CD14-positive monocyte (primary cell): ENCODE measurements at regions not wholly inside any gene's neighbourhood (a gene's known extent, or its start where the extent isn't known, plus 50 kb on each side); places are given as distances from the start of the nearest gene placed in this dataset.

Experiments
- DNase-seq, 3 donors: peaks; one replicate each; pipeline ENCODE4 v3.0.0-alpha.2; 2011 to 2022
- H2AFZ ChIP-seq: 2 replicates; pipeline ENCODE4 v1.6.0; 2012; ENCODE audit warnings: mild to moderate bottlenecking, low read depth, low read length, inconsistent platforms; ENCODE audit not compliant: insufficient read depth, poor library complexity, severe bottlenecking
- H3K27ac ChIP-seq, 2 donors: 1 replicate in 1 of 2; 2 replicates in 1 of 2; pipeline ENCODE4 v1.5.1; 2012 to 2013; ENCODE audit warnings: low read length in 2 of 2, control low read depth in 1 of 2, inconsistent platforms in 1 of 2, low read depth in 1 of 2, mild to moderate bottlenecking in 1 of 2
- H3K27me3 ChIP-seq, 2 donors: one replicate each; pipeline versions ENCODE4 v1.6.0 to v1.6.1; 2011 to 2013; ENCODE audit warnings: low read length in 2 of 2; ENCODE audit not compliant: control insufficient read depth in 2 of 2, insufficient read depth in 2 of 2
- H3K36me3 ChIP-seq, 2 donors: replicated peaks in 1 of 2; 1 replicate in 1 of 2; 2 replicates in 1 of 2; pipeline versions ENCODE4 v1.5.1 to v1.6.1; 2012 to 2013; ENCODE audit warnings: low read length in 2 of 2, control low read depth in 1 of 2, inconsistent platforms in 1 of 2, mild to moderate bottlenecking in 1 of 2; ENCODE audit not compliant: insufficient read depth in 2 of 2, control insufficient read depth in 1 of 2
- H3K4me1 ChIP-seq, 2 donors: 1 replicate in 1 of 2; 2 replicates in 1 of 2; pipeline versions ENCODE4 v1.5.1 to v1.6.1; 2012 to 2013; ENCODE audit warnings: low read length in 2 of 2, control low read depth in 1 of 2, inconsistent platforms in 1 of 2, mild to moderate bottlenecking in 1 of 2, moderate library complexity in 1 of 2; ENCODE audit not compliant: insufficient read depth in 2 of 2, control insufficient read depth in 1 of 2
- H3K4me2 ChIP-seq: replicated peaks from 2 replicates; pipeline ENCODE3; 2012; ENCODE audit warnings: low read length, moderate library complexity, mild to moderate bottlenecking; ENCODE audit not compliant: poor library complexity, severe bottlenecking; ENCODE audit errors: extremely low read depth
- H3K4me3 ChIP-seq, 3 experiments: fragments of 200-600 bp in 1 of 3; sonication (generic) in 1 of 3; replicated peaks in 1 of 3; 1 replicate in 2 of 3; 2 replicates in 1 of 3; pipeline ENCODE4 v1.5.1; 2011 to 2013; ENCODE audit warnings: low read length in 3 of 3, mild to moderate bottlenecking in 3 of 3, control low read depth in 2 of 3, low read depth in 2 of 3, inconsistent platforms in 1 of 3, moderate library complexity in 1 of 3
- H3K79me2 ChIP-seq: 2 replicates; pipeline ENCODE4 v1.6.0; 2012; ENCODE audit warnings: mild to moderate bottlenecking, control low read depth, inconsistent platforms, low read length, moderate library complexity; ENCODE audit not compliant: insufficient read depth
- H3K9ac ChIP-seq: 2 replicates; pipeline ENCODE4 v1.6.0; 2017; ENCODE audit warnings: low read length, mild to moderate bottlenecking; ENCODE audit not compliant: insufficient read depth, poor library complexity, severe bottlenecking
- H3K9me3 ChIP-seq, 2 donors: replicated peaks in 1 of 2; 1 replicate in 1 of 2; 2 replicates in 1 of 2; pipeline versions ENCODE4 v1.5.1 to v1.6.1; 2012 to 2013; ENCODE audit warnings: low read length in 2 of 2, control low read depth in 1 of 2; ENCODE audit not compliant: control insufficient read depth in 1 of 2, insufficient read depth in 1 of 2
- H4K20me1 ChIP-seq: 2 replicates; pipeline ENCODE4 v1.6.0; 2012; ENCODE audit warnings: mild to moderate bottlenecking, low read length, control low read depth, moderate library complexity; ENCODE audit not compliant: insufficient read depth
- H3K27ac Mint-ChIP-seq, 7 donors: one replicate each; pipeline ENCODE4 v1.8.0; 2020; ENCODE audit warnings: mild to moderate bottlenecking in 7 of 7, mixed read lengths in 7 of 7, moderate library complexity in 6 of 7, inconsistent platforms in 2 of 7
- H3K27me3 Mint-ChIP-seq, 3 donors: one replicate each; pipeline ENCODE4 v1.8.0; 2021 to 2022; ENCODE audit warnings: low read depth in 3 of 3, mild to moderate bottlenecking in 3 of 3, mixed read lengths in 3 of 3, moderate library complexity in 3 of 3, inconsistent platforms in 1 of 3
- H3K36me3 Mint-ChIP-seq, 2 donors: one replicate each; pipeline ENCODE4 v1.8.0; 2020; ENCODE audit warnings: mixed read lengths in 2 of 2, inconsistent platforms in 1 of 2, mild to moderate bottlenecking in 1 of 2
- H3K4me1 Mint-ChIP-seq: one replicate; pipeline ENCODE4 v1.8.0; 2020; ENCODE audit warnings: mild to moderate bottlenecking, mixed read lengths
- H3K4me3 Mint-ChIP-seq, 2 donors: one replicate each; pipeline ENCODE4 v1.8.0; 2020; ENCODE audit warnings: mild to moderate bottlenecking in 2 of 2, mixed read lengths in 2 of 2, moderate library complexity in 1 of 2
- H3K9me3 Mint-ChIP-seq, 7 donors: one replicate each; pipeline ENCODE4 v1.8.0; 2020 to 2022; ENCODE audit warnings: mixed read lengths in 7 of 7, mild to moderate bottlenecking in 6 of 7, moderate library complexity in 6 of 7, inconsistent platforms in 2 of 7
- WGBS: methylation state at CpG from one replicate; pipeline ENCODE4 v1.1.5; 2013; ENCODE audit warnings: missing lambda C conversion rate; ENCODE audit not compliant: insufficient coverage; 5-methylcytosine and 5-hydroxymethylcytosine counted together
- intact Hi-C, 2 donors: fragments of 100-400 bp; cut with micrococcal nuclease; formaldehyde crosslinking; loops; one replicate each; pipeline versions ENCODE4 v1.15.0 to v1.15.1; 2023
- TF ChIP-seq, protein P1 (sequence below): fragments of 200-600 bp; IDR thresholded peaks from one replicate; pipeline ENCODE4 v1.8.0; 2022; ENCODE audit warnings: antibody characterized with exemption, mild to moderate bottlenecking

DNA sequence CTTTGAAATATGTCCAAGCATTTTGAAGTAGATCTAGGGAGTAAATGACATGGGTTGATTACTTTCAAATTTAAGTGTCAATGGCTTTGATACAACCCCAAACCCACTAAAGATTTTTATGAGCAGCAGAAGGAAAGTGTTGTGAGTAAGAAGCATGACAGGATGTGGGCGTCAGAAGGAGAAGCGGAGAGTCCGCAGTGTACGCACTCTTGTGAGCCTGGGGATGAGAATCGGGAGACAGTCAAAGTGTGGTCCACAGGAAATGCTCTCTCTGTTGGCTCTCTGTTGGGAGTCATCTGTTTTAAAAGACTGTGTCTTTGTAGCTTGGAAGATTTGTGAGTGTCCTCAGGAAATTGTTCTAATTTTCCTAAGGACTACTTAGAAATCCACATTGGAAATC lies 629.8 kb upstream of the ADARB2 start:
- H3K27ac ChIP-seq, result no peak overlapping the region
- Mint-ChIP-seq H3K27ac (no peak overlapping the region), H3K27me3 (no peaks in the 10 kb centered on the region), H3K4me3 (no peak overlapping the region), H3K9me3 (peaks cover 5 to 15% (median 13%) of the 10 kb centered on the region in 7 donors), H3K4me1 (no peaks in the 10 kb centered on the region), H3K36me3 (no peaks in the 10 kb centered on the region)
- intact Hi-C loops, result no loop called here
- no peak overlapping the region for H3K9ac ChIP-seq
- no peak overlapping the region for H3K4me2 ChIP-seq
- H3K79me2 ChIP-seq, result no peaks in the 10 kb centered on the region
- no peak for DNase-seq
- no peaks in the 10 kb centered on the region for H3K36me3 ChIP-seq
- peaks cover 15% of the 10 kb centered on the region in 2 donors for H3K9me3 ChIP-seq
- H3K4me1 ChIP-seq, result no peaks in the 10 kb centered on the region
- H3K27me3 ChIP-seq, result no peaks in the 10 kb centered on the region
- WGBS, result 88% methylated on average over 5 of the region's 5 CpGs
- H2AFZ ChIP-seq, result no peak overlapping the region
- H3K4me3 ChIP-seq, result no peak overlapping the region
- TF ChIP-seq, protein P1, sequence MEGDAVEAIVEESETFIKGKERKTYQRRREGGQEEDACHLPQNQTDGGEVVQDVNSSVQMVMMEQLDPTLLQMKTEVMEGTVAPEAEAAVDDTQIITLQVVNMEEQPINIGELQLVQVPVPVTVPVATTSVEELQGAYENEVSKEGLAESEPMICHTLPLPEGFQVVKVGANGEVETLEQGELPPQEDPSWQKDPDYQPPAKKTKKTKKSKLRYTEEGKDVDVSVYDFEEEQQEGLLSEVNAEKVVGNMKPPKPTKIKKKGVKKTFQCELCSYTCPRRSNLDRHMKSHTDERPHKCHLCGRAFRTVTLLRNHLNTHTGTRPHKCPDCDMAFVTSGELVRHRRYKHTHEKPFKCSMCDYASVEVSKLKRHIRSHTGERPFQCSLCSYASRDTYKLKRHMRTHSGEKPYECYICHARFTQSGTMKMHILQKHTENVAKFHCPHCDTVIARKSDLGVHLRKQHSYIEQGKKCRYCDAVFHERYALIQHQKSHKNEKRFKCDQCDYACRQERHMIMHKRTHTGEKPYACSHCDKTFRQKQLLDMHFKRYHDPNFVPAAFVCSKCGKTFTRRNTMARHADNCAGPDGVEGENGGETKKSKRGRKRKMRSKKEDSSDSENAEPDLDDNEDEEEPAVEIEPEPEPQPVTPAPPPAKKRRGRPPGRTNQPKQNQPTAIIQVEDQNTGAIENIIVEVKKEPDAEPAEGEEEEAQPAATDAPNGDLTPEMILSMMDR, result no peak
- no peaks in the 10 kb centered on the region for H4K20me1 ChIP-seq

DNA sequence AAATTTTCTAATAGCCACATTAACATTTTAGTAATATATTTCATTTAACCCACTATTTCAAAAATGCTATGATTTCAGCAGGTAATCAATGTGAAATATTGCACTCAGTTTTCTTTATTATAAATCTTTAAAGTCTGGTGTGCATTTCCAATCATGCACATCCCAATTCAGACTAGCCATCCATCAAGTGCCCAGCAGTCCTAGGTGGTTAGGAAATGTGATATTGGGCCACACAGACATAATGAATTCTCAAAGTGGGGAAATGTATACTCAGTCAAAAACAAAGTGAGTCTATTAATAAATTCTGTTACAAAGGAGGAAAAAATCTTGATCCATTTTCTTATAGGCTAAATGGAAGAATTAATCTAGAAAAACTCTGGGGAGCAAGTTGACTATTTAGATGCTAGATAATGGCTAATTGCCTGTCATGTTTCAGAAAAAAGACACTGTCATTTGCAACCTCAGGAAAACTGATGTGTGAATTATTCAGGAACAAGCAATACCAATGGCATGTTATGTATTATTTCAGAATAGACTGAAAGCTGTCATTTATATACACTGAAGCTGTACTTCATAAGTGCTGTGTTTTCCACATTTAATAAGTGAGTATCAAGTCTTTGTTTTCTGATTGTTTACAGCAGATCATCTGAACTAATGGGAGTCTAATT lies 629.1 kb upstream of the ADARB2 start:
- Histone ChIP-seq H2AFZ (no peak overlapping the region), H3K4me1 (no peaks in the 10 kb centered on the region), H4K20me1 (no peaks in the 10 kb centered on the region), H3K27ac (no peak overlapping the region), H3K9ac (no peak overlapping the region), H3K4me3 (no peak overlapping the region), H3K36me3 (no peaks in the 10 kb centered on the region), H3K9me3 (peaks cover 11 to 15% of the 10 kb centered on the region in 2 donors), H3K4me2 (no peak overlapping the region), H3K27me3 (no peaks in the 10 kb centered on the region), H3K79me2 (no peaks in the 10 kb centered on the region)
- H3K36me3 Mint-ChIP-seq, result no peaks in the 10 kb centered on the region
- H3K4me1 Mint-ChIP-seq, result no peaks in the 10 kb centered on the region
- TF ChIP-seq, protein P1, result no peak
- no peak overlapping the region for H3K27ac Mint-ChIP-seq
- DNase-seq, result no peak
- H3K4me3 Mint-ChIP-seq, result no peak overlapping the region
- H3K9me3 Mint-ChIP-seq, result peaks cover 5 to 11% (median 9%) of the 10 kb centered on the region in 7 donors
- intact Hi-C loops, result no loop called here
- H3K27me3 Mint-ChIP-seq, result no peaks in the 10 kb centered on the region
